ENCODE measurements at regions not wholly inside any gene's neighbourhood (a gene's known extent, or its start where the extent isn't known, plus 50 kb on each side); places are given as distances from the start of the nearest gene placed in this dataset.

DNA sequence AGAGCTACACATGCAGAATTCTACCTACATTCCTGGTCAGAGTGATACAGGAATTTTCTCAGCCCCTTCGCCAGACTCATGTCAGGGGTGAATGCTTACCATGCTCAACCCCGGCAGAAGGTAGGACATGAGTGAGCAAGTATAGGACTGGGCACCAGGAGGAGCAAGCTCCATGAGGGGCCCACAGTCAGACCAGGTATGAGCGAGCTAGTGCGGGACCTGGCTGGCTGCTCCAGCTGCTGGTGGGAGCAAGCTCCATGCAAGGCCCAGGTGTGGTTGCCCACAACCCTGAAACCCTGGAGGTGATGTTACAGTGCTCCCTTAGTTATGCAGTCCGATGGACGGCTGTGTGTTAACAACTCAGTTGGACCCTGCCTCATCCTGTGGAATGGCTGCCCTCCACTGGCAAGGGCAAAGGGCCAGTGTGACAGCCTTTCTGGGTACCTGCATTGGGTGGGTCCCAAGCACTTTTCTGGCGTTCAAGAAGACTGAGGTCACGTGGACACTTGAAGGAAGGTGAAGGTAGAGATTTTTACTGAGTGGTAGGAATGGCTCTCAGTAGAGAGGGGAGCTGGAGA lies 503.5 kb upstream of the CITED2 start:
- Histone ChIP-seq H3K9me3 (no peaks in the 10 kb centered on the region), H3K36me3 (no peaks in the 10 kb centered on the region), H3K27me3 (no peaks in the 10 kb centered on the region), H3K27ac (no peak overlapping the region), H3K4me1 (no peaks in the 10 kb centered on the region), H3K4me3 (no peak overlapping the region)
- DNase-seq (ENCODE audit: low spot score in 2 of 2): no peak
- 91% methylated on average over 8 of the region's 8 CpGs for WGBS
- TF ChIP-seq EP300 (IDR thresholded peaks at IDR 0.05): no peak
- TF ChIP-seq, protein P1, sequence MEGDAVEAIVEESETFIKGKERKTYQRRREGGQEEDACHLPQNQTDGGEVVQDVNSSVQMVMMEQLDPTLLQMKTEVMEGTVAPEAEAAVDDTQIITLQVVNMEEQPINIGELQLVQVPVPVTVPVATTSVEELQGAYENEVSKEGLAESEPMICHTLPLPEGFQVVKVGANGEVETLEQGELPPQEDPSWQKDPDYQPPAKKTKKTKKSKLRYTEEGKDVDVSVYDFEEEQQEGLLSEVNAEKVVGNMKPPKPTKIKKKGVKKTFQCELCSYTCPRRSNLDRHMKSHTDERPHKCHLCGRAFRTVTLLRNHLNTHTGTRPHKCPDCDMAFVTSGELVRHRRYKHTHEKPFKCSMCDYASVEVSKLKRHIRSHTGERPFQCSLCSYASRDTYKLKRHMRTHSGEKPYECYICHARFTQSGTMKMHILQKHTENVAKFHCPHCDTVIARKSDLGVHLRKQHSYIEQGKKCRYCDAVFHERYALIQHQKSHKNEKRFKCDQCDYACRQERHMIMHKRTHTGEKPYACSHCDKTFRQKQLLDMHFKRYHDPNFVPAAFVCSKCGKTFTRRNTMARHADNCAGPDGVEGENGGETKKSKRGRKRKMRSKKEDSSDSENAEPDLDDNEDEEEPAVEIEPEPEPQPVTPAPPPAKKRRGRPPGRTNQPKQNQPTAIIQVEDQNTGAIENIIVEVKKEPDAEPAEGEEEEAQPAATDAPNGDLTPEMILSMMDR (IDR thresholded peaks at IDR 0.05): no peak
- no peak for TF ChIP-seq POLR2A (IDR thresholded peaks at IDR 0.05)
- no peak for TF ChIP-seq POLR2AphosphoS5 (IDR thresholded peaks at IDR 0.05)

DNA sequence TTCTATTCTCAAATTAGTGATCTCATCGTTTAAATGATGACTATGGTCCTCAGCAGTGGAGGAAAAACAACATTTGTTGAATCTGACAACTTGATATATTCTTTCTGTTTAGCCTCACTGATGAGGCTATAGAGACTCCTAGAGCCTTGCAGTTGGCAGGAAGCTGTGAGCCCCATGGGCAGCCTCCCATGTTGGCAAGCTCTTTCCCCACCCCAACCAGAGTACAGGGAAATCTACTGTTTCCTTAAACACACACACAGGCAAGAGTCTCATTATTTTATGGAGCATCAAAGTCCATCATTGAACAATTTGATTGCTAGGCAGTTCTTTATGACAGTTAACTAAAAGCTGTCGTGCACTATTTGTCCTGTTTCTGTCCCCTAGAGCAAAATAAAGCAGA lies 498.2 kb upstream of the CITED2 start:
- DNase-seq (ENCODE audit: low spot score in 2 of 2): no peak

DNA sequence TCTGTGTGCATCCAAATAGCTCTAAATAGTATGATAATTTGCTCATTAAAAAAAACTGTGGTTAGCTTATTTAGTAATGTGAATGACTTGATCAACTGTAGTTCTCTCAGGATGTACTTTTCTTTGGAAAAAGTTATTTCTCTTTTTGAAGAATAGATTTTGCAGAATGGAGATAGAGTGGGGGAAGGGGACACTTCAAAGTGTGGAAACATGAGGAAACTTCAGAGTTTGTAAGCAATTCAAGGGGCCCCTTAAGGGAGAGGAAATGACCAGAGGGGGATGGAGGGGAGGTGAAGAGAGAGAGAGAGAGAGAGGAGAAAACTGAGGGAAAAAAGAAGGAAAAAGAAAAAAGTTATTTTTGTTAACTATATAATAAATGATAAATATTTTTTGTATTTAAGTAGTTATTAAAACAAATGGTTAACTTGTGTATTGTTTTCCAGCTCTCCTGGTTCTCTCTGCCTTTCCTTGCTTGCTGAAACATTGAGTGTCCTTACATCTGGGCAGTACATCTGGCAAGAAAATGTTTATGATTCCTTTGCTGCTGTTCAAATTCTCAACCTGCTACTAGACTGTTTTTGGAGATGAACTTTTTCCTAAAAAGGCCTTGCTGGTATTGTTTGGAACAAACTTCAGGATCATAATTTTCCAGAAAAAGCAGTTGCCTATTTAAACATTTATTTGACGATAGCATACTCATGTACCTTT lies 497.5 kb upstream of the CITED2 start:
- H3K36me3 ChIP-seq: no peaks in the 10 kb centered on the region
- H3K27me3 ChIP-seq: no peaks in the 10 kb centered on the region
- WGBS: 79% methylated on average over 1 of the region's 1 CpG
- no peak overlapping the region for H3K4me3 ChIP-seq
- no peaks in the 10 kb centered on the region for H3K4me1 ChIP-seq
- TF ChIP-seq POLR2AphosphoS5 (IDR thresholded peaks at IDR 0.05): no peak
- no peak for TF ChIP-seq POLR2A (IDR thresholded peaks at IDR 0.05)
- TF ChIP-seq, protein P1 (IDR thresholded peaks at IDR 0.05): no peak
- no peak for TF ChIP-seq EP300 (IDR thresholded peaks at IDR 0.05)
- DNase-seq (ENCODE audit: low spot score in 2 of 2): no peak
- H3K9me3 ChIP-seq: no peaks in the 10 kb centered on the region
- no peak overlapping the region for H3K27ac ChIP-seq

More for the DNA sequence above, 498.2 kb upstream of the CITED2 start:
- no peaks in the 10 kb centered on the region for H3K36me3 ChIP-seq
- H3K4me3 ChIP-seq: no peak overlapping the region
- 58% methylated on average over 2 of the region's 2 CpGs for WGBS
- no peak for TF ChIP-seq POLR2AphosphoS5 (IDR thresholded peaks at IDR 0.05)
- TF ChIP-seq, protein P1 (IDR thresholded peaks at IDR 0.05): no peak
- TF ChIP-seq POLR2A (IDR thresholded peaks at IDR 0.05): no peak
- no peak for TF ChIP-seq EP300 (IDR thresholded peaks at IDR 0.05)
- H3K4me1 ChIP-seq: no peaks in the 10 kb centered on the region
- no peak overlapping the region for H3K27ac ChIP-seq
- H3K27me3 ChIP-seq: no peaks in the 10 kb centered on the region
- no peaks in the 10 kb centered on the region for H3K9me3 ChIP-seq

DNA sequence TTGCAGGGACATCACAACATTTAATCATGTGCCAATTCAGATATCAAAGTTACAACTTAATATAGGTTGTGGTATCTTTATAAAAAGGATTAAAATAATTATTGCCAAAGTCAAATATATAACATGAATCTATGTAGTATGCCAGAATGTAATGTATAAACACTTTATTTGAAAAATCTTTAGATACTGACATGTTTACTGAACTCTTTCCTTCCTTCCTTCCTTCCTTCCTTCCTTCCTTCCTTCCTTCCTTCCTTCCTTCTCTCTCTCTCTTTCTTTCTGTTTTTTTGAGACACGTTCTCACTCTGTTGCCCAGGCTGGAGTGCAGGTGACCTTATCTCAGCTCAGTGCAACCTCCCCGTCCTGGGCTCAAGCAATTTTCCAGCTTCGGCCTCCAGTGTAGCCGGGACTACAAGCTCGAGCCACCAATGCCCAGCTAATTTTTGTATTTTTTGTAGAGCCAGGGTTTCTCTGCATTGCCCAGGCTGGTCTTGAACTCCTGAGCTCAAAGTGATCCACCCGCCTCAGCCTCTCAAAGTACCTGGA lies 496.8 kb upstream of the CITED2 start:
- Histone ChIP-seq H3K27me3 (no peaks in the 10 kb centered on the region), H3K27ac (no peak overlapping the region), H3K4me1 (no peaks in the 10 kb centered on the region), H3K36me3 (no peaks in the 10 kb centered on the region), H3K4me3 (no peak overlapping the region), H3K9me3 (no peaks in the 10 kb centered on the region)
- DNase-seq (ENCODE audit: low spot score in 2 of 2): no peak
- TF ChIP-seq EP300 (IDR thresholded peaks at IDR 0.05) (no peak), POLR2A (IDR thresholded peaks at IDR 0.05) (no peak), POLR2AphosphoS5 (IDR thresholded peaks at IDR 0.05) (no peak)
- TF ChIP-seq, protein P1 (IDR thresholded peaks at IDR 0.05): no peak
- 91% methylated on average over 6 of the region's 6 CpGs for WGBS

DNA sequence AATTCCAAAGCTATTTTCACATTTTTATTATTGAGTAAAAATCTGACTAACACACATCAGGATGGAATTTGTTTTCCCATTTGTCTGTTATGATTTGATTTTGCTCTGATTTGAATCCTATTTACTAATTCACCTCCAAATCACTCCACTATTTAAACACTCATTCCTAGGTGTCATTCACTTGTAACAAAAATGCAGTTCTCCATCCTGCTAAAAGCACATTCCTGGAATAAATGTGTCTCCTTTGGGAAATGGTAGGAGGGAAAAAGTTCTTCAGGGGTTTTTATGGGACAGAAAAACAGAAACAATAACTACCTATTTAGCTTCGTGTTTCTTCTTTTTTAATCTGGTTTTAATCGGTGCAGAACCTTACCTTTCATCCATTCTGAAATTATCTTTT lies 494.1 kb upstream of the CITED2 start:
- 62% methylated on average over 2 of the region's 2 CpGs for WGBS
- Histone ChIP-seq H3K4me1 (no peaks in the 10 kb centered on the region), H3K27ac (no peak overlapping the region), H3K9me3 (no peaks in the 10 kb centered on the region), H3K27me3 (no peaks in the 10 kb centered on the region), H3K4me3 (no peak overlapping the region), H3K36me3 (no peaks in the 10 kb centered on the region)
- DNase-seq (ENCODE audit: low spot score in 2 of 2): no peak
- TF ChIP-seq, protein P1 (IDR thresholded peaks at IDR 0.05): no peak
- TF ChIP-seq POLR2A (IDR thresholded peaks at IDR 0.05): no peak
- TF ChIP-seq POLR2AphosphoS5 (IDR thresholded peaks at IDR 0.05): no peak
- TF ChIP-seq EP300 (IDR thresholded peaks at IDR 0.05): no peak
